Large intestine (tissue), 3 donors: ENCODE measurements at regions not wholly inside any gene's neighbourhood (a gene's known extent, or its start where the extent isn't known, plus 50 kb on each side); places are given as distances from the start of the nearest gene placed in this dataset.

Source experiments
- DNase-seq, 2 donors: peaks; one replicate each; pipeline versions ENCODE4 v3.0.0 to v3.0.0-alpha.2; 2013
- H3K27ac ChIP-seq: one replicate; pipeline ENCODE4 v1.5.1; 2013; ENCODE audit warnings: low read length
- H3K27me3 ChIP-seq: 2 replicates; pipeline ENCODE4 v1.6.1; 2013; ENCODE audit warnings: low read length; ENCODE audit not compliant: control insufficient read depth, insufficient read depth
- H3K36me3 ChIP-seq: 2 replicates; pipeline ENCODE4 v1.6.1; 2013; ENCODE audit warnings: low read length; ENCODE audit not compliant: control insufficient read depth, insufficient read depth
- H3K4me1 ChIP-seq: one replicate; pipeline ENCODE4 v1.6.1; 2013; ENCODE audit warnings: low read length; ENCODE audit not compliant: control insufficient read depth, insufficient read depth
- H3K4me3 ChIP-seq: one replicate; pipeline ENCODE4 v1.5.1; 2013; ENCODE audit warnings: low read length
- H3K9me3 ChIP-seq: one replicate; pipeline ENCODE4 v1.6.1; 2013; ENCODE audit warnings: mild to moderate bottlenecking, low read depth, low read length, moderate library complexity; ENCODE audit not compliant: control insufficient read depth
- WGBS: methylation state at CpG from one replicate; pipeline ENCODE4 v1.1.5; 2013; ENCODE audit warnings: low lambda C conversion rate; ENCODE audit not compliant: insufficient coverage; 5-methylcytosine and 5-hydroxymethylcytosine counted together

GRCh38 chr7:88480271-88480670 is 173.6 kb upstream of the STEAP4 start:
- H3K27ac ChIP-seq = no peak overlapping the region
- H3K27me3 ChIP-seq = no peaks in the 10 kb centered on the region
- WGBS = 20% methylated on average over 1 of the region's 4 CpGs
- no peaks in the 10 kb centered on the region for H3K4me1 ChIP-seq
- no peak overlapping the region for H3K4me3 ChIP-seq
- no peaks in the 10 kb centered on the region for H3K9me3 ChIP-seq
- H3K36me3 ChIP-seq = no peaks in the 10 kb centered on the region
- DNase-seq = no peak

- DNase-seq = no peak
- no peaks in the 10 kb centered on the region for H3K27me3 ChIP-seq
- no peaks in the 10 kb centered on the region for H3K9me3 ChIP-seq
- no peaks in the 10 kb centered on the region for H3K36me3 ChIP-seq
- H3K4me3 ChIP-seq = no peak overlapping the region
- no peaks in the 10 kb centered on the region for H3K4me1 ChIP-seq
- no peak overlapping the region for H3K27ac ChIP-seq
These were observed 171.3 kb upstream of the STEAP4 start for GRCh38 chr7:88477976-88478375.

GRCh38 chr7:88465600-88465999 is 158.9 kb upstream of the STEAP4 start:
- no peaks in the 10 kb centered on the region for H3K36me3 ChIP-seq
- H3K4me1 ChIP-seq = no peaks in the 10 kb centered on the region
- no peak overlapping the region for H3K4me3 ChIP-seq
- no peak overlapping the region for H3K27ac ChIP-seq
- H3K27me3 ChIP-seq = no peaks in the 10 kb centered on the region
- H3K9me3 ChIP-seq = no peaks in the 10 kb centered on the region
- WGBS = 100% methylated on average over 1 of the region's 4 CpGs
- no peak for DNase-seq

GRCh38 chr7:88462799-88463198 is 156.1 kb upstream of the STEAP4 start:
- Histone ChIP-seq H3K27me3 (no peaks in the 10 kb centered on the region), H3K9me3 (no peaks in the 10 kb centered on the region), H3K4me1 (no peaks in the 10 kb centered on the region), H3K36me3 (no peaks in the 10 kb centered on the region), H3K27ac (no peak overlapping the region), H3K4me3 (no peak overlapping the region)
- no peak for DNase-seq

- no peaks in the 10 kb centered on the region for H3K27me3 ChIP-seq
- H3K27ac ChIP-seq = no peak overlapping the region
- no peak for DNase-seq
- no peaks in the 10 kb centered on the region for H3K9me3 ChIP-seq
- H3K36me3 ChIP-seq = no peaks in the 10 kb centered on the region
- H3K4me3 ChIP-seq = no peak overlapping the region
- H3K4me1 ChIP-seq = peaks cover 10% of the 10 kb centered on the region
These were observed 154.0 kb upstream of the STEAP4 start for GRCh38 chr7:88460650-88461049.

GRCh38 chr7:88458946-88459345 is 152.3 kb upstream of the STEAP4 start:
- Histone ChIP-seq H3K27me3 (no peaks in the 10 kb centered on the region), H3K4me3 (no peak overlapping the region), H3K9me3 (no peaks in the 10 kb centered on the region), H3K4me1 (peaks cover 12% of the 10 kb centered on the region), H3K36me3 (no peaks in the 10 kb centered on the region), H3K27ac (no peak overlapping the region)
- DNase-seq = no peak

GRCh38 chr7:88458279-88458678 is 151.6 kb upstream of the STEAP4 start:
- H3K27ac ChIP-seq = no peak overlapping the region
- H3K4me3 ChIP-seq = no peak overlapping the region
- H3K4me1 ChIP-seq = peaks cover 18% of the 10 kb centered on the region
- no peaks in the 10 kb centered on the region for H3K36me3 ChIP-seq
- H3K27me3 ChIP-seq = no peaks in the 10 kb centered on the region
- no peak for DNase-seq
- no peaks in the 10 kb centered on the region for H3K9me3 ChIP-seq

GRCh38 chr7:88457320-88457719 is 150.6 kb upstream of the STEAP4 start:
- DNase-seq = peak; percentile 15 to 48
- H3K36me3 ChIP-seq = no peaks in the 10 kb centered on the region
- WGBS = no CpG with 5 or more reads among the region's 1 CpG
- no peak overlapping the region for H3K4me3 ChIP-seq
- H3K4me1 ChIP-seq = peaks cover 28% of the 10 kb centered on the region
- H3K9me3 ChIP-seq = no peaks in the 10 kb centered on the region
- H3K27ac ChIP-seq = peak overlapping the region; percentile 73
- no peaks in the 10 kb centered on the region for H3K27me3 ChIP-seq

GRCh38 chr7:88456490-88456889 is 149.8 kb upstream of the STEAP4 start:
- peak; percentile 23 to 47 for DNase-seq
- peak overlapping the region; percentile 73 for H3K27ac ChIP-seq
- no peaks in the 10 kb centered on the region for H3K9me3 ChIP-seq
- H3K4me3 ChIP-seq = no peak overlapping the region
- no CpG with 5 or more reads among the region's 1 CpG for WGBS
- H3K27me3 ChIP-seq = no peaks in the 10 kb centered on the region
- no peaks in the 10 kb centered on the region for H3K36me3 ChIP-seq
- peaks cover 35% of the 10 kb centered on the region for H3K4me1 ChIP-seq

- H3K9me3 ChIP-seq = no peaks in the 10 kb centered on the region
- H3K4me1 ChIP-seq = peaks cover 35% of the 10 kb centered on the region
- H3K36me3 ChIP-seq = no peaks in the 10 kb centered on the region
- WGBS = no CpG with 5 or more reads among the region's 1 CpG
- H3K27me3 ChIP-seq = no peaks in the 10 kb centered on the region
- DNase-seq = no peak
- H3K4me3 ChIP-seq = no peak overlapping the region
- H3K27ac ChIP-seq = peak overlapping the region; percentile 18
These were observed 149.0 kb upstream of the STEAP4 start for GRCh38 chr7:88455696-88456095.

- peak overlapping the region; percentile 67 for H3K27ac ChIP-seq
These were observed 146.0 kb upstream of the STEAP4 start for GRCh38 chr7:88452646-88453045.

GRCh38 chr7:88450874-88451273 is 144.2 kb upstream of the STEAP4 start:
- H3K27ac ChIP-seq = no peak overlapping the region

More at GRCh38 chr7:88452646-88453045, 146.0 kb upstream of the STEAP4 start:
- Histone ChIP-seq H3K4me1 (peaks cover 35% of the 10 kb centered on the region), H3K36me3 (no peaks in the 10 kb centered on the region), H3K4me3 (no peak overlapping the region), H3K9me3 (no peaks in the 10 kb centered on the region), H3K27me3 (no peaks in the 10 kb centered on the region)
- peak; percentile 65 to 78 for DNase-seq
- WGBS = 83% methylated on average over 1 of the region's 3 CpGs

More at GRCh38 chr7:88450874-88451273, 144.2 kb upstream of the STEAP4 start:
- no peak for DNase-seq
- H3K27me3 ChIP-seq = no peaks in the 10 kb centered on the region
- H3K36me3 ChIP-seq = no peaks in the 10 kb centered on the region
- H3K4me1 ChIP-seq = peaks cover 27% of the 10 kb centered on the region
- no peak overlapping the region for H3K4me3 ChIP-seq
- WGBS = no CpG with 5 or more reads among the region's 1 CpG
- no peaks in the 10 kb centered on the region for H3K9me3 ChIP-seq
